CD4-positive, alpha-beta T cell treated with Interleukin-4 for 1 hour (primary cell): ENCODE measurements at regions not wholly inside any gene's neighbourhood (a gene's known extent, or its start where the extent isn't known, plus 50 kb on each side); places are given as distances from the start of the nearest gene placed in this dataset.
"Not testable (repeated sequence)": the region's sequence is repeated elsewhere in the genome, so short reads cannot be mapped to it uniquely, and the experiment has no call there.

Source experiments
- DNase-seq, 2 donors: peaks; one replicate each; pipeline ENCODE4 v3.0.0-alpha.2; 2020 to 2022

DNA sequence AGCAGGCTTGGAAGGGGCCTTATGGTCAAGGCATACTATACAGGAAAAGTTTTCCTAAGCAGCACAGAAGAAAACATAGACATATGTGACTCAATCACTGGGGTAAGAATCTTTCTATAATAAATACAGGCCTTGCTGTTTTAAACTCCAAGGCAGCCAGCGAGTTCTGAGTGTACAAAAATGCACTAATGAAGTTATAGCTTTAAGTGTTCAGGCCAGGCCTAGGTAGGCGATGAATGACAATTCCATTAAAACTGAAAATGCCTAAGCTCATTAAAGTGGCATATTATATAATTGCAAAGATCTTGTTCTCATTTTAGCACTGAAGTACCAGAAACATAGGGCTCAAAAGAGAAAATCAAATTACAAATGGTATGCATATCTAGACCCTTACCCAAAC, 716.4 kb upstream of the HS3ST1 start:
- DNase-seq, result no peak

DNA sequence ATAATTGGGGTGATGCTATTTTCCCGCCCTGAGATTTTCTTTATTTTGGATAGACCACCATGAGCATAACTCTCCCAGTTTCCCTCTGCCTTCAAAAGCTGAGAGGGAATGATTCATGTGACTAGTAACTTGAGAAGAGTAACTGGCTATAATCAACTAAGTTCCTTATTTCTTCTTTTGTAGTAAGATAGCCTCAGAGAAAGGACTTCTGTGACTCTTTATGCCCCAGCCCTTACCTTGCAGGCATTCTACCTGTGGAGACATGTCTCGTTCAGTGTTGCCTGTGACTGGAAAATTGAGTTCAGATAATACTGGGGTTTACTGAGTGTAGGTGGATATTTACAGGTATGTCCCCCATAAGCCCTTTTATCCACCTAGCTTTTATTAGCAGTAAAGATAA, 715.4 kb upstream of the HS3ST1 start:
- no peak for DNase-seq

- DNase-seq, result no peak
Measured at GRCh38 chr4:12140864-12141263, 712.2 kb upstream of the HS3ST1 start.

DNA sequence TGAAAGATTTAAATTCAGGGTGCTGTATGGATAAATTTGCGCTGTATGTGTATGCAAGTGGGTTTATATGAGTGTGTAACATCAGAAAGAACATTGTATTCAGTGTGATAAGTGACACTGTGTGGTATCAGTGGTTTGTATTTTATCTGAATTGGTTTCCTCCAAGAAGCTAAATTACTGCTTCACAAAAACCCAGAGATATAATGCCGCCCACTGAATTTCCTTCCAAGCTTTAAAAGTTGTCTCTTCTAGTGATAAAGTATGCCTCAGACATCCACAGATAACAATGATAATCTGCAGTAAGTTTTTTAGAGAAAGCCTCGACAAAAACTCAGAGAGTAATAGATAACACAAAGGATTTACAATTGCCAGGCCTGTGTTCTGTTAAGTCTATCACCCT, 710.6 kb upstream of the HS3ST1 start:
- no peak for DNase-seq

DNA sequence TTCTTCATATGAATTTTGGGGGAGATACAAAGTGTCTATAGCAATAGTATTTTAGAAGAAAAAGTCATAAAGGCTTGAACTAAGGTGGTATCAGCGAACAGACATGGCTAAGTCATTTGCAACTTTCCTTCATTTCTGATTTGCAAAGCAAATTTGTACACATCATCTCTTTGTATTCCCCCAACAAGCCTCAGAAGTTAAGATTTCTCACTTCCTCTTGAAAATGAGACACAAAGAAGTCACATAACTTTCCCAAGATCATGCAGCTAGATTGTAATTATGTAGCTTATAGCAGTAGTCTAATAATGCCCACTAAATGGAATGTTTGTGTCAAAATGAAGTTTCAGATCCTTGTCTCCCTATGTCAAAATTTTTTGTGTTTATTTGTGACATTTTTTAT, 709.8 kb upstream of the HS3ST1 start:
- DNase-seq, result no peak

- DNase-seq, result no peak
Measured at GRCh38 chr4:12137575-12137974, 708.9 kb upstream of the HS3ST1 start.

- DNase-seq, result peak; percentile 4 to 55
Measured at GRCh38 chr4:12126474-12126873, 697.8 kb upstream of the HS3ST1 start.

DNA sequence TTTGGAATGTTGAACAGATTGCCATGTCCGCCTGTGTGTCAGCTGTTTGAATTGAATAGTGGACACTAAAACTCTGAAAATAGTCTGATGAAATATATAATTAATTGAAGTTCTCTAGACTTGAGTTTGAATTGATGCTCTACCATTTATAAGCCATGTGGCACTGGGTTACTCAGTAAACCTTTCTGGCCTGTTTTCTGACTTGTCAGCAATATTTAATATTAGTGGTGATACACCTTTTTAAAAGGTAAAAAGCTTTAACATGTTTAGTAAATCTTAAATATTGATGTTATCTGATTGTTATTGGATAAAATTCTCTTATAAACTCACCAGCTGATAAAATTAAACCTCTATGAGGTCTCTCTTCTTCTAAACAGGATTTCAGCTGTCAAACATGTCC, 695.4 kb upstream of the HS3ST1 start:
- no peak for DNase-seq

- DNase-seq, result peak in 1 of 2 donors; percentile 22
Measured at GRCh38 chr4:12123707-12124106, 695.0 kb upstream of the HS3ST1 start.

- DNase-seq, result no peak
Measured at GRCh38 chr4:12122316-12122715, 693.6 kb upstream of the HS3ST1 start.

- DNase-seq, result no peak
Measured at GRCh38 chr4:12120968-12121367, 692.3 kb upstream of the HS3ST1 start.

DNA sequence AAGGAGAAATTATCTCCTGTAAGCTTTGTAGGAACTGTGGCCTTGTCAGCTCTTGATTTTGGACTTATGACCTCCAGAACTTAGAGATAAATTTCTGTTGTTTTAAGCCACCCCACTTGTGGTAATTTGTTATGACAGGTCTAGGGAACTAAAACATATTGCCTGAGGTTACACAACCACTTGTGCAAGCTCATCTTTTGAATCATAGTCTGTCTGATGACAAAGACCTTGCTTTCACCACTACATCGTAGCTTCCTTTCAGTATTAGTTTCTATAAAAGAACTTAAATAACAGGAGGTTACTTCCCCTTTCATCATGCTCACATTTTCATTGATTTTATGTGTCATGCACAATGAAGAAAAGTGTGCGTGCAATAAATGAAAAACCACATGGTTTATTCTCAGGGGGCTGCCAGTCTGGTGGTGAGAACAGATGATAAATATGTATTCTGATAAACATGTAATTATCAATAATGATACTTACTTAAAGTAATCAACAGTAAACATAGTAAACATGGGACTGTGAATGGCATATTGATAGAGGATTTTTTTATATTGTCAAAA, 690.0 kb upstream of the HS3ST1 start:
- DNase-seq, result peak; percentile 19 to 37

GRCh38 chr4:12116009-12116552, 687.4 kb upstream of the HS3ST1 start:
- DNase-seq, result no peak

- DNase-seq, result no peak
Measured at GRCh38 chr4:12110627-12111026, 681.9 kb upstream of the HS3ST1 start.

DNA sequence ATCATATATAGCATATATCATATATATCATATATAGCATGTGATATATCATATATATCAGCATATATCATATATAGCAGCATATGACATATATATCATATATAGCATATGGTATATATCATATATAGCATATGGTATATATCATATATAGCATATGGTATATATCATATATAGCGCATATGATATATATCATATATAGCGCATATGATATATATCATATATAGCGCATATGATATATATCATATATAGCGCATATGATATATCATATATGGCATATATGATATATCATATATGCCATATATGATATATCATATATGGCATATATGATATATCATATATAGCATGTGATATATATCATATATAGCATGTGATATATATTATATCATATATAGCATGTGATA, 680.4 kb upstream of the HS3ST1 start:
- not testable (repeated sequence) for DNase-seq

GRCh38 chr4:12105519-12105918, 676.8 kb upstream of the HS3ST1 start:
- no peak for DNase-seq

- DNase-seq, result not testable (repeated sequence)
Measured at GRCh38 chr4:12089920-12090319, 661.2 kb upstream of the HS3ST1 start.

GRCh38 chr4:12084690-12085089, 656.0 kb upstream of the HS3ST1 start:
- DNase-seq, result no peak

DNA sequence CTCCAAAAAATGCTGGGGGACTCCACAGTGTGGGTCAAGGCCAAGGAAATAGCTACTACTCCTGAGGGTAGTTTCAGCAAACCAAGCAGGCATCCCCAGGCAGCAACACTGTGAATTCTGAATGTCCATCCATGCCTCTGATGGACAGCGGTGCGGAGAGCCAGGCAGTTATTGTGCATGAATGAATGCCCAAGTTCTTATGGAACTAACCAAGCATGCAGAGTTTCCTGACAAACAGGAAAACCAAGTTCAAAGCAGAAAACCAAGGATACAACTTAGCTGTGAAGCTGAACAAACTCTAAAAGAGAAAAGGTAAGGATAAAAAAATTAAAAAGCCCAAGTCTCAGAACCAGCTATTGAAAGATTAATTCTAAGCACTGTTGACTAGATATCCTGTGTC, 642.6 kb upstream of the HS3ST1 start:
- no peak for DNase-seq

DNA sequence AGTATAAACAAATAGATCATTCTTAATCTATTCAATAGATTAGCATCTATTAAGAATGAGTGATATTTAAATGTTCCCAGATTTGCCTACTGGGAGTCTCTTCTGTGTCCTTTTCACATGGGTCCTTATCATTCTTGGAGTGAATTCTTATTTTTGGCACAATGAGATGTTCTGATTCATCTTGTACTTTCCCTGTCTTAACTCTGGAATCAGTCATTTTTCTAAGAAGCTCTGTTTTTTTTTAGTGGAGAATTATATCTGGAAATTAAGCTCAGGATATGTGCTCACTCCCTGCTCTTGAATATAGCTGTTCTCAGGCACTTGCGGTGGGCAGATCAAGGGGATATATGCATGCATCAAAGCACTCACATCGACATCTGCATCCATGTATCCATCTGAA, 625.3 kb upstream of the HS3ST1 start:
- no peak for DNase-seq

- no peak for DNase-seq
Measured at GRCh38 chr4:12053556-12053955, 624.9 kb upstream of the HS3ST1 start.

DNA sequence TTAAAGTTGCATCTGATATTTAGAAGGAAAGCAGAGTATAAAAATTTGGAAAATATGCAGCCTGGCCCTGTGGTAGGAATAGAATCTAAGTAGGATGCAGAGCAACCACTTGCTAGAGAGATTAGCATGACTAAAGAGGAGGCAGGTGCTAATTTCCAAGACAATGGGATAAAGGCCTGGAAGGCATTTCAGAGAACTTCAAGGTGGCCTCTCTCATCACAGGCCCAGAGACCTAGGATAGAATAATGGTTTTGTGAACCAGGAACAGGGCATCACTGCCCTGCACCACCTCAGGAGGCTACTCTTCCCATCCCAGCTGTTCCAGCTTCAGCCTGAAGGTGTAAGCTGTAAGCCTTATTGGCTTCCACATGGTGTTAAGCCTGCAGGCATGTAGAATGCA, 621.7 kb upstream of the HS3ST1 start:
- DNase-seq, result no peak

DNA sequence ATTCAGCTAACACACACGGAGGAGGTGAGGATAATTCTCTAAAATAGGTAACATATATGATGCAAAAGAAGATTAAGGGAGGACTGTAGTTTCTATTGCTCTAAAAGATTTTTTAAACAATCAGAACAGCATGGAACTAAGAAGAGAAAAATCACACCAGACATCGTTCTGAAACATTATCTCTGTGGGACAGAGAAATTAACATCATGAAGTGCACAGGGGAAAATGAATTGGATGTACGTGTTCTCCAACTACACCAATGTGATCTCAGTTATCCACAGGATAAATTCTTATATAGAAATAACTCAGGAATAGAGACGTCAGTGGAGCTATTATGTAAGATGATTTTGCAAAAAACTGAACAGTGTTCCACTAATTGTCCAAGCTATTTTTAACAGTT, 614.1 kb upstream of the HS3ST1 start:
- no peak for DNase-seq

- no peak for DNase-seq
Measured at GRCh38 chr4:12041828-12042227, 613.1 kb upstream of the HS3ST1 start.

DNA sequence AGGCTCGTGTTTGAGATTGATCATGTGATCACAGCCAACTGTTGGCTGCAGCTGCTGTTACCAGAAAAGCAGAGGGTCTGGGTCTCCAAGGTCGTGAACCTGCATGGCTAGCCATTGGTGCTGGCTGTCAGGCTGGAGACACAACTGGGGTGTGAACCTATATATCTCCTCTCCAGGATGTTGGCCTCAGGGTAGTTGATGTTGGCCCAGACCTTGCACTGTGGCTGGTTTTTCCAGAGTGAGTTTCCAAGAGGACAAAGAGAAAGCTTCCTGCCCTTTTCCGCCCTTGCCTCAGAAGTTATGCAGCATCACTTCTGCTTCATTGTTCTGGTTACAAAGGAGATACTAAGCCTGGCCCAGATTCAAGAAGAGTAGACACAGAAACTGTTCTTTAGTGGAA, 607.8 kb upstream of the HS3ST1 start:
- DNase-seq, result no peak

DNA sequence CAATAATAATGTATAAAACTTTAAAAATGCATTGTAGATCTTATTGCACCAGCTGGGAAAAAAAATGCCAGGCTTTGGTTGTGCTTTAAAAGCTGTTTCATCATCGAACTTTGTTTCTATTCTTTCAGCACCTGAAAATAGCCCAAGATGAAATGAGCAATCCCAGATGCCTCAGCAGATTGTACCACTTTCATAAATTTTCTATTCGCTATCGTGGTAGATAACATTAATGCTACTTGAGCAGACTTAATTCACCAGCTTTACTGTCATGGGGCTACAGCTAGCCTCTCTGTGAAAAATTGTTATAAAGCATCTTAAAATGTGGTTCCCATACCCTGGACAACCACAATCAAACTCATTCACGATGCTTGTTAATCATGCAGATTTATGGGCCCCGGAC, 599.6 kb upstream of the HS3ST1 start:
- no peak for DNase-seq
